ENCODE measurements at regions not wholly inside any gene's neighbourhood (a gene's known extent, or its start where the extent isn't known, plus 50 kb on each side); places are given as distances from the start of the nearest gene placed in this dataset.
"Not testable (repeated sequence)": the region's sequence is repeated elsewhere in the genome, so short reads cannot be mapped to it uniquely, and the experiment has no call there.

- not testable (repeated sequence) for H3K4me1 ChIP-seq (ENCODE audit: control insufficient read depth, insufficient read depth, low read length); H3K4me3 ChIP-seq (ENCODE audit: low read depth, low read length); H3K9ac ChIP-seq (ENCODE audit: low read length); H3K27ac ChIP-seq (ENCODE audit: low read depth, low read length); H3K27me3 ChIP-seq (ENCODE audit: control insufficient read depth, insufficient read depth, low read length); H3K36me3 ChIP-seq (ENCODE audit: control insufficient read depth, insufficient read depth, low read length)
- peaks cover 47% of the 10 kb centered on the region; the same call in 1 of the 2 replicates for H3K9me3 ChIP-seq (ENCODE audit: control insufficient read depth, insufficient read depth, low read depth, low read length)
Observed at GRCh38 chr14:105736331-105736730, 209.9 kb downstream of the TMEM121 start.

DNA sequence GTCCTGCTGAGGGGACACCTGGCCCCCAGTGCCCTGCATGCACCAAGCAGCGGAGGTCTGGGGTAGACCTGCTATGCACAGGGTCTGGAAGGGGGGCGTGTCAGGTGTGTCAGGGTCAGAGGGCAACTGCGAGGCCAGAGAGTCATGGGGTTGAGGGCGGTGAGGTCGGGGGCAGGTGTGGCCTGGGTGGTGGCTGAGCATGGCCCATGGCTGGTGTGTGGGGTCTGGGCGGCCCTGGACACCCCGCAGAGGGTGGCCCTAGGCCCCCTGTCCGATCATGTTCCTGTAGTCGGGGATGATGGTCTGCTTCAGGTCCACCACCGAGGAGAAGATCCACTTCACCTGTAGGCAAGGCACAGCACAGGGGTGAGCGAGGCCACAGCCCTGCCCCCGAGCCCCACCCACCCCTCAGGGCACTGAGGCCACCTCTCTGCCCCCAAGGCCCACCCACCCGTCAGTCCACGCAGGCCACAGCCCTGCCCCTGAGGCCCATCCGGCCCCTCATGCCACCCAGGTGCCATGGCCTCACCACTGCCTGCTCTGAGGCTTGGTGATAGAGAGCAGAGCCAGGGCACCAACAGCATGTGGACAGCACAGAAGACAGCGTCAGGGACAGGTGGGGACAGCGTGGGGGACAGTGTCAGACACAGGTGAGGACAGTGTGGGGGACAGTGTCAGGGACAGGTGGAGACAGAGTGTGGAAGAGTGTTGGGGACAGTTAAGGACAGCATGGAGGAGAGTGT, 211.3 kb downstream of the TMEM121 start:
- H3K4me1 ChIP-seq (ENCODE audit: control insufficient read depth, insufficient read depth, low read length), result no peaks in the 10 kb centered on the region; the same call in 1 of the 2 replicates
- peaks cover 45% of the 10 kb centered on the region; the same call in 1 of the 2 replicates for H3K9me3 ChIP-seq (ENCODE audit: control insufficient read depth, insufficient read depth, low read depth, low read length)
- no peak overlapping the region for H3K4me3 ChIP-seq (ENCODE audit: low read depth, low read length)
- no peaks in the 10 kb centered on the region for H3K27me3 ChIP-seq (ENCODE audit: control insufficient read depth, insufficient read depth, low read length)
- no peak overlapping the region for H3K9ac ChIP-seq (ENCODE audit: low read length)
- H3K27ac ChIP-seq (ENCODE audit: low read depth, low read length), result no peak overlapping the region
- no peaks in the 10 kb centered on the region for H3K36me3 ChIP-seq (ENCODE audit: control insufficient read depth, insufficient read depth, low read length)

DNA sequence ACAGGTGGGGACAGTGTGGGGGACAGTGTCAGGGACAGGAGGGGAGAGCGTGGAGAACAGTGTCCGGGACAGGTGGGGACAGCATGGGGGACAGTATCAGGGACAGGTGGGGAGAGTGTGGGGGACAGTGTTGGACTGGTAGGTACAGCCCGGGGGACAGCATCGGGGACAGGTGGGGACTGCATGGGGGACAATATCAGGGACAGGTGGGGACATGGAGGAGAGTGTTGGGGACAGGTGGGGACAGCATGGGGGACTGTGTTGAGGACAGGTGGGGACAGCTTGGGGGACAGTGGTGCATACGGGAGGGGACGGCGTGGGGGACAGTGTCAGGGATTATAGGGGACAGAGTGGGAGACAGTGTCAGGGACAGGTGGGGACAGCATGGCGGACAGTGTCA, 212.3 kb downstream of the TMEM121 start:
- no peaks in the 10 kb centered on the region for H3K4me1 ChIP-seq (ENCODE audit: control insufficient read depth, insufficient read depth, low read length)
- no peaks in the 10 kb centered on the region for H3K27me3 ChIP-seq (ENCODE audit: control insufficient read depth, insufficient read depth, low read length)
- peaks cover 40% of the 10 kb centered on the region; the same call in 1 of the 2 replicates for H3K9me3 ChIP-seq (ENCODE audit: control insufficient read depth, insufficient read depth, low read depth, low read length)
- no peak overlapping the region for H3K4me3 ChIP-seq (ENCODE audit: low read depth, low read length)
- no peak overlapping the region for H3K27ac ChIP-seq (ENCODE audit: low read depth, low read length)
- H3K36me3 ChIP-seq (ENCODE audit: control insufficient read depth, insufficient read depth, low read length), result no peaks in the 10 kb centered on the region
- no peak overlapping the region for H3K9ac ChIP-seq (ENCODE audit: low read length)

- no peaks in the 10 kb centered on the region for H3K4me1 ChIP-seq (ENCODE audit: control insufficient read depth, insufficient read depth, low read length)
- H3K27me3 ChIP-seq (ENCODE audit: control insufficient read depth, insufficient read depth, low read length), result no peaks in the 10 kb centered on the region
- peaks cover 37% of the 10 kb centered on the region; the same call in 1 of the 2 replicates for H3K9me3 ChIP-seq (ENCODE audit: control insufficient read depth, insufficient read depth, low read depth, low read length)
- H3K9ac ChIP-seq (ENCODE audit: low read length), result no peak overlapping the region
- H3K36me3 ChIP-seq (ENCODE audit: control insufficient read depth, insufficient read depth, low read length), result no peaks in the 10 kb centered on the region
- H3K4me3 ChIP-seq (ENCODE audit: low read depth, low read length), result no peak overlapping the region
- no peak overlapping the region for H3K27ac ChIP-seq (ENCODE audit: low read depth, low read length)
Observed at GRCh38 chr14:105739331-105740102, 213.1 kb downstream of the TMEM121 start.

DNA sequence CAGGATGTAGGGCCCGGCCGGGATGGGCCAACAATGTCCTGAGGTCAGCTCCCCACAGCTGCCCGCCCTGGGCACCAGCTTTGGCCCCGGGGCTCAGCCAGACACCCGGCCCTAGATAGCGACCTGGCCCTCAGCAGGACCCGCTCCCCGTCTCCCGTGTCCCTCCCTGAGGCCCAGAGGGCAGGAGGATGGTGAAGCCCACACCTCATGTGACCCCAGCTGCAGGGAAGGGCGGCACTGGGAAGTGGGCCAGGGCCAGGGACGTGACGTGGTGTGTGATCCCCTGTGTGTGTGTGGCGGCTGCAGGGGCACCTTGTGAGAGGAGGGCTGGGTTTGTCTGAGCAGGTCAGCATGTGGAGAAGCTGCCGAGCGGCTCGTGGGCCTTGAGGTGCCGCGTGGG, 213.9 kb downstream of the TMEM121 start:
- H3K27ac ChIP-seq (ENCODE audit: low read depth, low read length); H3K4me3 ChIP-seq (ENCODE audit: low read depth, low read length): not testable (repeated sequence)

DNA sequence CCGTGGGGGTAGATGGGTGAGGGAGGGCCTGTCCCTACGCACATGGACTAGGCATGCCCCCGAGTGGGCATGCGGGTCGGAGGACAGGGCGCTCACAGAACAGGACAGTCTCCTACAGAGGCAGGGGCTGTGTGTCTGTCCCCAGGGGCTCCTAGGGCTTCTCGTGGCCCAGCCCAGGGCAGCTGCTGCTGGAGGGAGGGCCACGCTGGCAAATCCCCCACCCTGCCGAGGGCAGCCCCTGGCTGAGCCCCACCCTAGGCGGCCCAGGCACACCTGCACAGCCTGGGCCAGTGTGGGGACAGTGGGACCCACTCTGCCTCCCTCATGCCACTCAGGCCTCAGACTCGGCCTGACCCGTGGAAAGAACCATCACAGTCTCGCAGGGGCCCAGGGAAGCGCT, 214.6 kb downstream of the TMEM121 start:
- H3K27me3 ChIP-seq (ENCODE audit: control insufficient read depth, insufficient read depth, low read length); H3K9ac ChIP-seq (ENCODE audit: low read length); H3K4me1 ChIP-seq (ENCODE audit: control insufficient read depth, insufficient read depth, low read length); H3K36me3 ChIP-seq (ENCODE audit: control insufficient read depth, insufficient read depth, low read length); H3K4me3 ChIP-seq (ENCODE audit: low read depth, low read length); H3K27ac ChIP-seq (ENCODE audit: low read depth, low read length): not testable (repeated sequence)
- H3K9me3 ChIP-seq (ENCODE audit: control insufficient read depth, insufficient read depth, low read depth, low read length), result peaks cover 44% of the 10 kb centered on the region; the same call in 1 of the 2 replicates

More for the DNA sequence above, 213.9 kb downstream of the TMEM121 start:
- H3K36me3 ChIP-seq (ENCODE audit: control insufficient read depth, insufficient read depth, low read length); H3K4me1 ChIP-seq (ENCODE audit: control insufficient read depth, insufficient read depth, low read length); H3K9ac ChIP-seq (ENCODE audit: low read length); H3K27me3 ChIP-seq (ENCODE audit: control insufficient read depth, insufficient read depth, low read length): not testable (repeated sequence)
- peaks cover 37% of the 10 kb centered on the region; the same call in 1 of the 2 replicates for H3K9me3 ChIP-seq (ENCODE audit: control insufficient read depth, insufficient read depth, low read depth, low read length)

- not testable (repeated sequence) for H3K27me3 ChIP-seq (ENCODE audit: control insufficient read depth, insufficient read depth, low read length); H3K4me3 ChIP-seq (ENCODE audit: low read depth, low read length); H3K9ac ChIP-seq (ENCODE audit: low read length); H3K4me1 ChIP-seq (ENCODE audit: control insufficient read depth, insufficient read depth, low read length); H3K36me3 ChIP-seq (ENCODE audit: control insufficient read depth, insufficient read depth, low read length); H3K27ac ChIP-seq (ENCODE audit: low read depth, low read length)
- peaks cover 53% of the 10 kb centered on the region; the same call in 1 of the 2 replicates for H3K9me3 ChIP-seq (ENCODE audit: control insufficient read depth, insufficient read depth, low read depth, low read length)
Observed at GRCh38 chr14:105741707-105742530, 215.5 kb downstream of the TMEM121 start.

DNA sequence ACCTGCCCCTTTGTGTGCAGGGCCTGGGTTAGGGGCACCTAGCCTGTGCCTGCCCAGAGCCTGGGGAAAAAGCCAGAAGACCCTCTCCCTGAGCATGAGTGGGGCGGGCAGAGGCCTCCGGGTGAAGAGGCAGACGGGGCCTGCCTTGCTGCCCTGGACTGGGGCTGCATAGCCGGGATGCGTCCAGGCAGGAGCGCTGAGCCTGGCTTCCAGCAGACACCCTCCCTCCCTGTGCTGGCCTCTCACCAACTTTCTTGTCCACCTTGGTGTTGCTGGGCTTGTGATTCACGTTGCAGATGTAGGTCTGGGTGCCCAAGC, 216.1 kb downstream of the TMEM121 start:
- Histone ChIP-seq H3K27ac (ENCODE audit: low read depth, low read length) (no peak overlapping the region), H3K9ac (ENCODE audit: low read length) (no peak overlapping the region), H3K4me1 (ENCODE audit: control insufficient read depth, insufficient read depth, low read length) (no peaks in the 10 kb centered on the region), H3K9me3 (ENCODE audit: control insufficient read depth, insufficient read depth, low read depth, low read length) (peaks cover 56% of the 10 kb centered on the region; the same call in 1 of the 2 replicates), H3K27me3 (ENCODE audit: control insufficient read depth, insufficient read depth, low read length) (no peaks in the 10 kb centered on the region), H3K4me3 (ENCODE audit: low read depth, low read length) (no peak overlapping the region), H3K36me3 (ENCODE audit: control insufficient read depth, insufficient read depth, low read length) (no peaks in the 10 kb centered on the region)

DNA sequence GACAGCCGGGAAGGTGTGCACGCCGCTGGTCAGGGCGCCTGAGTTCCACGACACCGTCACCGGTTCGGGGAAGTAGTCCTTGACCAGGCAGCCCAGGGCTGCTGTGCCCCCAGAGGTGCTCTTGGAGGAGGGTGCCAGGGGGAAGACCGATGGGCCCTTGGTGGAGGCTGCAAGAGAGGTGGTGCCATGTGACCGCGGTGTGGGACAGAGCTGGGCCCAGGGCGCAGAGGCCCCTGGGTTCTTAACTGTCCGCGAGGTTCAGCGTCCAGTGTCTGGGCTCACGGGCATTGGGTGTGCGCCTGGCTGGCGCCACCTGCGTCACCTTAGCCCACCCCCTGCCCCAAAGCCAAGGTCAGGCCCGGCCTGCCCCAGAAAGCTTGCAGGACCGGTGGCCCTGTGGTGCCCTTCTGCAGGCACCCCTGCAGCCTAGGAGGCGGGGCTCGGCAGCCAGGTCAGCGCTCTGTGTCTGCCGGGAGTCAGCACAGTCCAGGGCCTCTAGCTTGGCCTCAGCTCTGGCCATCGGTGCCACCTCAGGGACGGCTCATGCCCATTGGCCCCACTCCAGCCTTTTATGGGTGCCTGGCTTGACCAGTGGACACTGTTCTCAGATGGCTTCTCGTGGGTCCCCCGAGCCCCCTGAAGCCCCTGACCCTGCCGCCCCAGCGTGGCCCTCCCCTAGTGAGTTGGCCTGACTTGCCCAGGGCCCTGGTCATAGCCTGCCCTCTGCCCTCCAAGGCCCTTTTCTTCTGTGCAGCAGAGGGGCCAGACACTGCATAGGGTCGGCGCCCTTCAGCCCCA, 216.7 kb downstream of the TMEM121 start:
- not testable (repeated sequence) for H3K9ac ChIP-seq (ENCODE audit: low read length); H3K27ac ChIP-seq (ENCODE audit: low read depth, low read length); H3K36me3 ChIP-seq (ENCODE audit: control insufficient read depth, insufficient read depth, low read length); H3K4me1 ChIP-seq (ENCODE audit: control insufficient read depth, insufficient read depth, low read length); H3K27me3 ChIP-seq (ENCODE audit: control insufficient read depth, insufficient read depth, low read length); H3K4me3 ChIP-seq (ENCODE audit: low read depth, low read length)
- H3K9me3 ChIP-seq (ENCODE audit: control insufficient read depth, insufficient read depth, low read depth, low read length), result peaks cover 56% of the 10 kb centered on the region; the same call in 1 of the 2 replicates

GRCh38 chr14:105744213-105744787, 217.9 kb downstream of the TMEM121 start:
- not testable (repeated sequence) for H3K4me1 ChIP-seq (ENCODE audit: control insufficient read depth, insufficient read depth, low read length); H3K9ac ChIP-seq (ENCODE audit: low read length); H3K27me3 ChIP-seq (ENCODE audit: control insufficient read depth, insufficient read depth, low read length); H3K4me3 ChIP-seq (ENCODE audit: low read depth, low read length); H3K36me3 ChIP-seq (ENCODE audit: control insufficient read depth, insufficient read depth, low read length); H3K27ac ChIP-seq (ENCODE audit: low read depth, low read length)
- H3K9me3 ChIP-seq (ENCODE audit: control insufficient read depth, insufficient read depth, low read depth, low read length), result peaks cover 50% of the 10 kb centered on the region; the same call in 1 of the 2 replicates

Measured in HUES6 (cell line).